Peyer's patch (tissue), 4 donors: ENCODE measurements at regions not wholly inside any gene's neighbourhood (a gene's known extent, or its start where the extent isn't known, plus 50 kb on each side); places are given as distances from the start of the nearest gene placed in this dataset.

ENCODE experiments used
- DNase-seq, 3 donors: peaks; one replicate each; pipeline ENCODE4 v3.0.0-alpha.2; 2017 to 2019
- H3K27ac ChIP-seq, 4 donors: fragments of 200-600 bp; sonication (generic); one replicate each; pipeline ENCODE4 v1.5.1; 2016 to 2019
- H3K27me3 ChIP-seq, 2 donors: fragments of 200-600 bp; sonication (generic); one replicate each; pipeline ENCODE4 v1.5.1; 2019
- H3K36me3 ChIP-seq, 3 donors: fragments of 200-600 bp; sonication (generic); one replicate each; pipeline ENCODE4 v1.5.1; 2016 to 2019
- H3K4me1 ChIP-seq, 4 donors: fragments of 200-600 bp; sonication (generic); one replicate each; pipeline ENCODE4 v1.5.1; 2016 to 2019
- H3K4me3 ChIP-seq, 4 donors: fragments of 200-600 bp; sonication (generic); 1 replicate in 3 of 4; 2 replicates in 1 of 4; pipeline ENCODE4 v1.5.1; 2016 to 2019; ENCODE audit warnings: mild to moderate bottlenecking in 1 of 4
- H3K9me3 ChIP-seq, 4 donors: fragments of 200-600 bp; sonication (generic); one replicate each; pipeline ENCODE4 v1.5.1; 2016 to 2019; ENCODE audit warnings: mild to moderate bottlenecking in 1 of 4
- CTCF ChIP-seq, 6 experiments: fragments of 450-650 bp in 4 of 6; fragments of 200-600 bp in 2 of 6; sonication (generic) in 1 of 6; IDR thresholded peaks; one replicate each; pipeline ENCODE4 v1.5.1; 2017 to 2019; ENCODE audit warnings: antibody characterized with exemption in 6 of 6, mild to moderate bottlenecking in 3 of 6, moderate library complexity in 1 of 6
- POLR2A ChIP-seq, 2 donors: fragments of 450-650 bp; IDR thresholded peaks; one replicate each; pipeline ENCODE4 v1.5.1; 2017; ENCODE audit warnings: antibody characterized with exemption in 2 of 2, mild to moderate bottlenecking in 2 of 2, moderate library complexity in 2 of 2

DNA sequence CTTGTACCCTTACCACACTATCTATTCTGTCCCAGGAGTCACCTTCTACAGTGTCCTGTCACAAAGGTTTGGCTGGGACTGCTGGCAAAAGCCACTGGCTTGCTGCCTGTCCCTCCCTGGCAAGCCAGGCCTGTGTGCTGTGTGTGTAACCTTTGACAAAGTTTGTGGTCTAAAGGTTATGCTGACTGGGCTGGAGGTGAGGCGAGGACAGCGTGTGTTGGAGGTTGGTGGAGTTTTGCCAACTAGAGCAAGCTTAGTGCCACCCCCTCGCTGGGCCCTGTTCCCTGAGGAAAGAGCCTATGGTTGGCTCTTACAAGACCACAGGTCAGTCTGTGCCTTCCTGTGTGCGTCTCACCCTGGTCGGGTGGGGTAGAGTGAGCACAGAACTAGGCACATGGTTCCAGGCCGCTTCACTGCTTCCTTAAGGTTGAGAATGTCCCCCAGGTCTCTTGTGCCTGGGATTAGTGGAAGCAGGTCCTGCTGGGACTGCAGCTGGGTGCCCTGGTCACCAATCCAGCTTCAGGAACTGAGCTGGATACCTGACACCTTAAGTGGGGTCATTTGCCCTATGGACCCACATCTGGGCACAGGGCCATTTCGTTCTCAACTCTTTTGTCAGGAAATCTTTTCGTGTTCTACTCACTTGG is 152.2 kb downstream of the GADD45G start:
- peak overlapping the region in 2 of 4 donors; percentile 27 to 66 for H3K27ac ChIP-seq
- TF ChIP-seq POLR2A (IDR thresholded peaks at IDR 0.05) (no peak), CTCF (IDR thresholded peaks at IDR 0.05) (no peak)
- H3K4me1 ChIP-seq, result peaks cover 0 to 5% (median 0%) of the 10 kb centered on the region in 4 donors
- no peaks in the 10 kb centered on the region for H3K9me3 ChIP-seq
- DNase-seq, result peak in 1 of 3 donors; percentile 59
- no peak overlapping the region for H3K4me3 ChIP-seq
- no peaks in the 10 kb centered on the region for H3K36me3 ChIP-seq
- H3K27me3 ChIP-seq, result no peaks in the 10 kb centered on the region

DNA sequence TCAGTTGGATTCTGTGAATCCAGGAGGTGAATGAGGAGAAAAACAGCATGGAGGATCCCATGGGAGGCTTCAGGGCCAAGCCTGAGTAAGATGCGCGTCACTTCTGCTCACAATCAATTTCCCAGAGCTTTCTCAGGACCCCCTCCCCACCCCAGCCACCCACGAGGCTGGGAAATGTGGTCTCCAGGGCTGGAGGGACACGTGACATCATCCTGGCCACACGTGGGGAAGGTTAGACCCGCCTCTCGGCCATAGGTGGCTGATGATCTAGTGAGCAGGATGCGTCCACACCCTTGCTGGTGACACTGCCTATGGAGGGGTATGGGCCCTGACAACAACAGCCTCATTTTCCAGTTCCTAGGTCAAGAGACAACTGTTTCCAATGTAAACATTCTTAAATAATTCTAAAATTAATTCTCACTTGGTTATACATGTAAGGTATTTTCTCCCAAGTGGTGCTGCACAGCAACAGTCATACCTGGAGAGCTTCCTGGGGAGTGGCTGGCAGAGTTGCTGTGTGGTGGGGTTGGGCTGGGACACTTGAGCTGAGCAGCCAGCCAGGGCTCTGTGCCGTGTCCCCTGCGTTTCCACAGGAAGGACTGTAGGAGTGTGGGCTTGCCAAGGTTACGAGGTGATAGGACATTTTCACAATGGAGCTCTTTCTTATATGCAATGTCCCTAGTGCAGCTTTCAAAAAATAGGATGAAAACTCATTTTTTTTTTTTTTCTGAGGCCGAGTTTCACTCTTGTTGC is 153.1 kb downstream of the GADD45G start:
- DNase-seq, result peak in 1 of 3 donors; percentile 48
- Histone ChIP-seq H3K9me3 (no peaks in the 10 kb centered on the region), H3K4me3 (no peak overlapping the region), H3K36me3 (no peaks in the 10 kb centered on the region), H3K4me1 (peaks cover 0 to 5% (median 0%) of the 10 kb centered on the region in 4 donors), H3K27ac (no peak overlapping the region), H3K27me3 (no peaks in the 10 kb centered on the region)
- TF ChIP-seq POLR2A (IDR thresholded peaks at IDR 0.05) (no peak), CTCF (IDR thresholded peaks at IDR 0.05) (no peak)

DNA sequence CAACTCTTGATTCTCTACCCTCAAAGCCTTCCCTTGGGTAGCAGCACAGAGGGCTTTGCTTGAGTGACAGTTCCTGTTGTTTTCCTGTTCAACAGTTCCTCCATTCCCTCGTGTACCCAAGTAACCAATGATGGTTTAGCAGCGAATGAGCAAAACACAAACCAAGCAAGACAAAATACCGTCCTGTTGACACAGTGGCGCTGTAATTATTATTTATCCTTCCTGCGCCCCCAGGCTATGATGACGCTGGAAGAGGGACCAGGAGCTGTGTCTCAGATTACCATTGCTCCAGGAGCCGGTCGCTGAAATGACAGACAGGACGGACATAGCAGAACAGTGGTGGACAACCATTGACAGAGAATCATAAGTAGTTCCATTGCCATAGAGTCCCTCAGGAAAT is 154.8 kb downstream of the GADD45G start:
- H3K4me1 ChIP-seq, result peaks cover 0 to 5% (median 0%) of the 10 kb centered on the region in 4 donors
- no peaks in the 10 kb centered on the region for H3K36me3 ChIP-seq
- H3K27me3 ChIP-seq, result no peaks in the 10 kb centered on the region
- no peaks in the 10 kb centered on the region for H3K9me3 ChIP-seq
- no peak overlapping the region for H3K27ac ChIP-seq
- TF ChIP-seq CTCF (IDR thresholded peaks at IDR 0.05) (no peak), POLR2A (IDR thresholded peaks at IDR 0.05) (no peak)
- H3K4me3 ChIP-seq, result no peak overlapping the region
- no peak for DNase-seq

- no peak for TF ChIP-seq POLR2A (IDR thresholded peaks at IDR 0.05)
- TF ChIP-seq CTCF (IDR thresholded peaks at IDR 0.05), result no peak
- Histone ChIP-seq H3K4me1 (peaks cover 0 to 5% (median 0%) of the 10 kb centered on the region in 4 donors), H3K27me3 (no peaks in the 10 kb centered on the region), H3K27ac (no peak overlapping the region), H3K4me3 (no peak overlapping the region), H3K9me3 (no peaks in the 10 kb centered on the region), H3K36me3 (no peaks in the 10 kb centered on the region)
- no peak for DNase-seq
These were observed 155.3 kb downstream of the GADD45G start for GRCh38 chr9:89760123-89760522.

DNA sequence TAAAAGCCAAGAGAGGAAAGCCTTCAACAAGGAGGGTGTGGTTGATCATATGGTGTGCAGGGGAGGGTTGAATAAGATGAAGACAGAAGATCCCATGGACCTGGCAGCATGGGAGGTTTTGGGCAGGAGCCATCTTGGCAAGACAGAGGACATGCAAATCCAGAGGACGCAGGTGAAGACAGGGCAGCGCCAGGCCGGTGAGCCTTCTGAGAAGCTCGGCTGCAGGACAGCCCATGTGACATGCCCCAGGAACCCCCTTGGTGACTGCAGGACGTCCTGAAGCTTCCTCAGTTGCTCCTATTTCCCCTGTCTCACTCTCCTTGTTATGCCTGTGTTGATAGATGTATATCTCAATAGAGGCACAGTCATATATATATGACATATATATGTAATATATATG is 159.4 kb downstream of the GADD45G start:
- no peak overlapping the region for H3K27ac ChIP-seq
- no peak overlapping the region for H3K4me3 ChIP-seq
- H3K9me3 ChIP-seq, result no peaks in the 10 kb centered on the region
- H3K36me3 ChIP-seq, result no peaks in the 10 kb centered on the region
- no peaks in the 10 kb centered on the region for H3K27me3 ChIP-seq
- DNase-seq, result no peak
- no peak for TF ChIP-seq CTCF (IDR thresholded peaks at IDR 0.05)
- no peak for TF ChIP-seq POLR2A (IDR thresholded peaks at IDR 0.05)
- no peaks in the 10 kb centered on the region for H3K4me1 ChIP-seq
